Gastrocnemius medialis (tissue), 4 donors: ENCODE measurements at regions not wholly inside any gene's neighbourhood (a gene's known extent, or its start where the extent isn't known, plus 50 kb on each side); places are given as distances from the start of the nearest gene placed in this dataset.

Experiments
- ATAC-seq, 2 donors: fragments of 150-250 bp; one replicate each; pipeline ENCODE4 v1.9.1; 2016
- DNase-seq, 2 donors: peaks; one replicate each; pipeline ENCODE4 v3.0.0-alpha.2; 2019
- H3K27ac ChIP-seq, 4 donors: fragments of 200-600 bp; sonication (generic); 1 replicate in 1 of 4; 2 replicates in 3 of 4; pipeline ENCODE4 v1.5.1; 2016 to 2018; ENCODE audit warnings: mild to moderate bottlenecking in 2 of 4, moderate library complexity in 1 of 4
- H3K27me3 ChIP-seq, 3 donors: fragments of 200-600 bp; sonication (generic) in 2 of 3; 1 replicate in 1 of 3; 2 replicates in 2 of 3; pipeline versions ENCODE4 v1.5.1 to v1.6.0; 2016 to 2019; ENCODE audit warnings: mild to moderate bottlenecking in 1 of 3, moderate library complexity in 1 of 3
- H3K36me3 ChIP-seq, 2 donors: fragments of 200-600 bp; sonication (generic) in 1 of 2; one replicate each; pipeline ENCODE4 v1.5.1; 2017 to 2018
- H3K4me1 ChIP-seq, 2 donors: fragments of 200-600 bp; sonication (generic) in 1 of 2; one replicate each; pipeline ENCODE4 v1.5.1; 2016 to 2017; ENCODE audit warnings: mild to moderate bottlenecking in 2 of 2
- H3K4me3 ChIP-seq, 4 donors: fragments of 200-600 bp; sonication (generic) in 3 of 4; 1 replicate in 1 of 4; 2 replicates in 3 of 4; pipeline ENCODE4 v1.5.1; 2016 to 2019; ENCODE audit warnings: mild to moderate bottlenecking in 2 of 4
- H3K9me3 ChIP-seq, 3 donors: fragments of 200-600 bp; sonication (generic) in 2 of 3; 1 replicate in 1 of 3; 2 replicates in 2 of 3; pipeline ENCODE4 v1.5.1; 2016 to 2019
- POLR2A ChIP-seq, 2 donors: fragments of 450-650 bp; IDR thresholded peaks; one replicate each; pipeline ENCODE4 v1.6.1; 2017; ENCODE audit warnings: antibody characterized with exemption in 2 of 2, mild to moderate bottlenecking in 2 of 2, moderate library complexity in 2 of 2
- in situ Hi-C, 4 donors: fragments of 200-750 bp; cut with MboI; loops; one replicate each; pipeline versions ENCODE4 v1.15.0 to v1.8.0; 2017; ENCODE audit warnings: low sequenced_read_pairs in 4 of 4
- intact Hi-C: fragments of 100-400 bp; cut with DNase I; formaldehyde crosslinking; loops from one replicate; pipeline ENCODE4 v1.15.1; 2023; ENCODE audit warnings: low total_unique reads
- TF ChIP-seq, protein P1 (sequence below), 5 experiments: fragments of 450-650 bp in 3 of 5; fragments of 200-600 bp in 2 of 5; sonication (generic) in 2 of 5; IDR thresholded peaks in 4 of 5; conservative IDR thresholded peaks in 1 of 5; 1 replicate in 4 of 5; 2 replicates in 1 of 5; pipeline ENCODE4 v1.5.1; 2016 to 2019; ENCODE audit warnings: antibody characterized with exemption in 5 of 5, mild to moderate bottlenecking in 3 of 5, moderate library complexity in 3 of 5

DNA sequence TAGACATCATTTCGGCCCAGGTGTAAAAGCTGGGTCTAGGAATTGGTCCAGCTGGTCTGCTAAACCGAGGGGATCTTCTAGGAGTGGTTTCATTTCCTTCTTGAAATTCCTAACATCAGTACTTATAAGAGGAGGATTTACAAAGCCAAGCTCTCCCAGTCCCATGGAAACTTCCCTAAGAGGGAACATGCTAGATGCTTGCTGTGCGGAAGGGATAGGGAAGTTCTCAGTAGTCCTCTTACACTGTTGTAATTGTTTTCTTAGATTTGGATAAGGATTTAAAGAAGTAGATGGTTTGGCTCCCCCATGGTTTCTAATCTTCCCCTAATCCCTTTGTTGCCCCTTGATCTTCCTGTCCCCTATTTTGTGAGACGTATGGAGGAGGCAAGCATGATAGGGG, 89.7 kb upstream of the XCR1 start:
- Histone ChIP-seq H3K27me3 (no peaks in the 10 kb centered on the region), H3K4me3 (no peak overlapping the region), H3K4me1 (peaks cover 0 to 5% of the 10 kb centered on the region in 2 donors), H3K27ac (no peak overlapping the region), H3K36me3 (no peaks in the 10 kb centered on the region), H3K9me3 (no peaks in the 10 kb centered on the region)
- in situ Hi-C loops: no loop called here
- no peak for DNase-seq
- TF ChIP-seq, protein P1, sequence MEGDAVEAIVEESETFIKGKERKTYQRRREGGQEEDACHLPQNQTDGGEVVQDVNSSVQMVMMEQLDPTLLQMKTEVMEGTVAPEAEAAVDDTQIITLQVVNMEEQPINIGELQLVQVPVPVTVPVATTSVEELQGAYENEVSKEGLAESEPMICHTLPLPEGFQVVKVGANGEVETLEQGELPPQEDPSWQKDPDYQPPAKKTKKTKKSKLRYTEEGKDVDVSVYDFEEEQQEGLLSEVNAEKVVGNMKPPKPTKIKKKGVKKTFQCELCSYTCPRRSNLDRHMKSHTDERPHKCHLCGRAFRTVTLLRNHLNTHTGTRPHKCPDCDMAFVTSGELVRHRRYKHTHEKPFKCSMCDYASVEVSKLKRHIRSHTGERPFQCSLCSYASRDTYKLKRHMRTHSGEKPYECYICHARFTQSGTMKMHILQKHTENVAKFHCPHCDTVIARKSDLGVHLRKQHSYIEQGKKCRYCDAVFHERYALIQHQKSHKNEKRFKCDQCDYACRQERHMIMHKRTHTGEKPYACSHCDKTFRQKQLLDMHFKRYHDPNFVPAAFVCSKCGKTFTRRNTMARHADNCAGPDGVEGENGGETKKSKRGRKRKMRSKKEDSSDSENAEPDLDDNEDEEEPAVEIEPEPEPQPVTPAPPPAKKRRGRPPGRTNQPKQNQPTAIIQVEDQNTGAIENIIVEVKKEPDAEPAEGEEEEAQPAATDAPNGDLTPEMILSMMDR (IDR thresholded peaks at IDR 0.05 in 4 of 5, conservative IDR thresholded peaks at IDR 0.05 in 1 of 5): no peak
- TF ChIP-seq POLR2A (IDR thresholded peaks at IDR 0.05): no peak
- intact Hi-C loops: no loop called here
- no peak for ATAC-seq

DNA sequence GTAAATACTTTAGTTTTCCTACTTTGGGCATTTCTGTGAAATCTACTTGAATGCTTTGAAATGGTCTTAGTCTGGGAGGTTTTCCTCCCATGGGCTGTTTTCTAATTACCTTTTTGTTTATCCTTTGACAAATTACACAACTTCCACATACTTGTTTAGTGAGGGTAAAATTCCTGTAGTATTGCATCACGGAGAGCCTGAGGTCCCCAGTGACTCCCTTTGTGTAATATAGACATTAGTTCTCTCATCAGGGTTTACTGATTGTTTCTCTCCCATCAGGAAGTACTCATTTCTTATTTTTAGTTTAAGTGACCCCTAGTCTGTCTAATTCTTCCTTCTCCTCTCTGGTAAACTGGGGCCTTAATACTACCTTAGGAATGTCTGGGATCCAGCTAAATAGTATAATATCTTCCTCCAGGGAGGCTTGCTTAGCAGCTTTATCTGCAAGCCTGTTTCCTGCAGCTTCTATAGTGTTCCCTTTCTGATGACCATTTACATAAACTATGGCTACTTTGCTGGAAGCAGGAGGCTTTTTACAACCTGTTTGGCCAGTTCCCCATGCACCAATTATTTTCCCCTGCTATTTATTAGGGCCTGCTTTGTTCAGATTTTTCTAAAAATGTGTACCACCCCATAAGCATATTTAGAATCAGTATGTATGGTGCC, 87.2 kb upstream of the XCR1 start:
- no peak for TF ChIP-seq POLR2A (IDR thresholded peaks at IDR 0.05)
- TF ChIP-seq, protein P1 (IDR thresholded peaks at IDR 0.05 in 4 of 5, conservative IDR thresholded peaks at IDR 0.05 in 1 of 5): no peak
- Histone ChIP-seq H3K9me3 (no peaks in the 10 kb centered on the region), H3K4me3 (no peak overlapping the region), H3K27me3 (no peaks in the 10 kb centered on the region), H3K27ac (peak overlapping the region in 2 of 4 donors; percentile 35 to 39), H3K4me1 (no peaks in the 10 kb centered on the region), H3K36me3 (no peaks in the 10 kb centered on the region)
- intact Hi-C loops (no loop called here), in situ Hi-C loops (no loop called here)
- DNase-seq (no peak), ATAC-seq (peak; percentile 49 to 57)

DNA sequence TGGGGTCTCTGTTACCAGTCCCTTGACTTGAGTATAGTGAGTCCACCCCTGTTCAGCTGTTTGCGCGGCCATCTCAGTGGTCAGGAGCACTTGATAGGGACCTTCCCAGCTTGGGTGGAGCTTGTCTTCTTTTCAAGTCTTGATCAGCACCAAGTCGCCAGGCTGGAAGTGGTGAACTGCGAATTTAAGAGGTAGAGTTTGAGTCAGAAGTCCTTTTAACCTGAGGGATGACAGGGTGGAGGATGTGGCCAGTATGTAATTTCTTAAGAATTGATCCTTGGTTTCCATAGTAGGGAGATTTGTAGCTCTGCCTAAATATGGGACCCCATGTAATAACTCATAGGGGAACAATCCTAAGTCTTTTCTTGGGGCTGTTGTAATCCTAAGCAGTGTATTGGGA, 86.3 kb upstream of the XCR1 start:
- DNase-seq (no peak), ATAC-seq (no peak)
- no peaks in the 10 kb centered on the region for H3K4me1 ChIP-seq
- no peaks in the 10 kb centered on the region for H3K9me3 ChIP-seq
- in situ Hi-C loops (no loop called here), intact Hi-C loops (no loop called here)
- no peaks in the 10 kb centered on the region for H3K36me3 ChIP-seq
- TF ChIP-seq POLR2A (IDR thresholded peaks at IDR 0.05): no peak
- TF ChIP-seq, protein P1 (IDR thresholded peaks at IDR 0.05 in 4 of 5, conservative IDR thresholded peaks at IDR 0.05 in 1 of 5): no peak
- peak overlapping the region in 1 of 4 donors; percentile 39 for H3K27ac ChIP-seq
- H3K27me3 ChIP-seq: no peaks in the 10 kb centered on the region
- H3K4me3 ChIP-seq: no peak overlapping the region

DNA sequence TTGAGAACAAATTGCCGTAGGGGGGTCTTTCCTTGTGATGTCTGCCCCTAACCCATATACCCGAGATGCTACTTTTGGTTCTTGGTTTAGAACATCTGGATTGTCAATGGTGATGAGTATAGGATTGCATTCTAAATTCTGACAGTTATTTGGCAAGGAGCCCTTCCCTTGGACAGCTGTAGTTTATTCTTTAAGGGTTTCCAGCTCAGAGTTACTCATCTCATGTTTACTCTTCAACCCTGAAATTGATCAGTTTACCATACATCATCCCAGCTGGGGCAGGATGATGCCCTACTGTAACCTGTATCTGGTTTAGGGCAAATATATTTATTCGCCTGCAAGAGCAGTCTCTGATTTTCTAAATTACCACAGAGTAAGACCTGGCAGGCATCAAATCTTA, 85.7 kb upstream of the XCR1 start:
- Histone ChIP-seq H3K9me3 (no peaks in the 10 kb centered on the region), H3K27ac (no peak overlapping the region), H3K4me1 (no peaks in the 10 kb centered on the region), H3K36me3 (no peaks in the 10 kb centered on the region), H3K27me3 (no peaks in the 10 kb centered on the region), H3K4me3 (no peak overlapping the region)
- TF ChIP-seq, protein P1 (IDR thresholded peaks at IDR 0.05 in 4 of 5, conservative IDR thresholded peaks at IDR 0.05 in 1 of 5): no peak
- TF ChIP-seq POLR2A (IDR thresholded peaks at IDR 0.05): no peak
- intact Hi-C loops (no loop called here), in situ Hi-C loops (no loop called here)
- no peak for DNase-seq
- no peak for ATAC-seq

DNA sequence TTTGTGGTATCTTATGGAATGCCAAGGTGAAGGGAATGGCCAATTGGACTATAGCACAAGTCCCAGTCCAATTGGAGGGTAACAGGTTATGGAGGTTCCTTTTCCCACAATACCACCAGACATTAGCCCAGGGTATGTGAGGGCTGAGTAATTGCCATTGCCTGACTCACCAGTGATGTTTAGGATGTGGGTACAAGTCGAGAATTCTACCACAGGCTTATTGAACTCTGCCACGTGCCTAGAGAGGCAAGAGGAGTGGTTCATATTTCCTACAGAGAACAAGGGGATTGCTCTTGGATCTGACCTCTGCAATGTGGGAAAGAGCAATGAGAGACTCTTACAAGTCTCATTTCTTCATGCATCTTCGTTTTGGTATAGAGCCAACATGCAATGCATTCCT, 85.0 kb upstream of the XCR1 start:
- H3K27ac ChIP-seq: no peak overlapping the region
- in situ Hi-C loops (no loop called here), intact Hi-C loops (no loop called here)
- H3K27me3 ChIP-seq: no peaks in the 10 kb centered on the region
- H3K4me3 ChIP-seq: no peak overlapping the region
- DNase-seq (no peak), ATAC-seq (no peak)
- H3K36me3 ChIP-seq: no peaks in the 10 kb centered on the region
- TF ChIP-seq POLR2A (IDR thresholded peaks at IDR 0.05): no peak
- TF ChIP-seq, protein P1 (IDR thresholded peaks at IDR 0.05 in 4 of 5, conservative IDR thresholded peaks at IDR 0.05 in 1 of 5): no peak
- H3K4me1 ChIP-seq: no peaks in the 10 kb centered on the region
- H3K9me3 ChIP-seq: no peaks in the 10 kb centered on the region
